Spleen (tissue), 11 donors: ENCODE measurements at regions not wholly inside any gene's neighbourhood (a gene's known extent, or its start where the extent isn't known, plus 50 kb on each side); places are given as distances from the start of the nearest gene placed in this dataset.

ENCODE experiments used
- DNase-seq: peaks from one replicate; pipeline ENCODE4 v3.0.0-alpha.2; 2020
- H3K27ac ChIP-seq, 8 donors: fragments of 200-600 bp; sonication (generic) in 7 of 8; 1 replicate in 4 of 8; 2 replicates in 4 of 8; pipeline versions ENCODE4 v1.5.0 to v1.8.0; 2016 to 2021; ENCODE audit warnings: inconsistent platforms in 4 of 8, mild to moderate bottlenecking in 4 of 8, moderate library complexity in 1 of 8
- H3K27me3 ChIP-seq, 7 donors: fragments of 200-600 bp; sonication (generic) in 6 of 7; replicated peaks in 1 of 7; 1 replicate in 4 of 7; 2 replicates in 3 of 7; pipeline versions ENCODE4 v1.5.0 to v1.8.0; 2016 to 2021; ENCODE audit warnings: inconsistent platforms in 3 of 7, mild to moderate bottlenecking in 1 of 7
- H3K36me3 ChIP-seq, 6 donors: fragments of 200-600 bp; sonication (generic) in 5 of 6; 1 replicate in 4 of 6; 2 replicates in 2 of 6; pipeline versions ENCODE4 v1.5.0 to v1.8.0; 2016 to 2021; ENCODE audit warnings: inconsistent platforms in 2 of 6
- H3K4me1 ChIP-seq, 6 donors: fragments of 200-600 bp; sonication (generic) in 5 of 6; 1 replicate in 3 of 6; 2 replicates in 3 of 6; pipeline versions ENCODE4 v1.5.0 to v1.8.0; 2016 to 2021; ENCODE audit warnings: inconsistent platforms in 3 of 6
- H3K4me3 ChIP-seq, 8 donors: fragments of 200-600 bp; sonication (generic) in 7 of 8; 1 replicate in 4 of 8; 2 replicates in 4 of 8; pipeline versions ENCODE4 v1.5.0 to v1.8.0; 2016 to 2021; ENCODE audit warnings: inconsistent platforms in 4 of 8, mild to moderate bottlenecking in 4 of 8, moderate library complexity in 2 of 8
- H3K9me3 ChIP-seq, 8 donors: fragments of 200-600 bp; sonication (generic) in 7 of 8; 1 replicate in 4 of 8; 2 replicates in 4 of 8; pipeline versions ENCODE4 v1.5.0 to v1.8.0; 2016 to 2021; ENCODE audit warnings: inconsistent platforms in 4 of 8
- POLR2A ChIP-seq, 3 donors: fragments of 450-650 bp; IDR thresholded peaks; one replicate each; pipeline ENCODE4 v1.5.1; 2017; ENCODE audit warnings: antibody characterized with exemption in 3 of 3, mild to moderate bottlenecking in 1 of 3
- POLR2AphosphoS5 ChIP-seq, 3 donors: sonication (generic); formaldehyde crosslinking; IDR thresholded peaks; one replicate each; pipeline ENCODE4 v1.5.1; 2017; ENCODE audit warnings: antibody characterized with exemption in 3 of 3
- WGBS, 5 donors: extraction: QIAGEN DNeasy Blood & Tissue Kit in 3 of 5; methylation state at CpG; one replicate each; pipeline versions ENCODE4 v1.1.5 to v1.1.7; 2013 to 2018; 5-methylcytosine and 5-hydroxymethylcytosine counted together
- intact Hi-C: fragments of 100-400 bp; cut with DNase I; formaldehyde crosslinking; loops from one replicate; pipeline ENCODE4 v1.15.0; 2023; ENCODE audit warnings: low total_unique reads
- TF ChIP-seq, protein P1 (sequence below), 11 experiments: fragments of 200-600 bp in 7 of 11; fragments of 450-650 bp in 4 of 11; sonication (generic) in 4 of 11; IDR thresholded peaks in 8 of 11; conservative IDR thresholded peaks in 3 of 11; 1 replicate in 7 of 11; 2 replicates in 4 of 11; pipeline versions ENCODE4 v1.4.0 to v1.8.0; 2016 to 2021; ENCODE audit warnings: antibody characterized with exemption in 11 of 11, inconsistent platforms in 4 of 11, mild to moderate bottlenecking in 1 of 11
- donor health status: healthy with polysubstance abuse.
- donor health status: DM: no; HTN: no; CAD: no; lungs with moderate emphysema.
- donor health status: DM: no; HTN: no; CAD: no.
- donor health status: Bipolar disorder and iron deficiency.
- donor health status: healthy.
- donor health status: DM: no; HTN: no; CAD: no.
- donor health status: DM: yes; HTN: yes; CAD: no.

DNA sequence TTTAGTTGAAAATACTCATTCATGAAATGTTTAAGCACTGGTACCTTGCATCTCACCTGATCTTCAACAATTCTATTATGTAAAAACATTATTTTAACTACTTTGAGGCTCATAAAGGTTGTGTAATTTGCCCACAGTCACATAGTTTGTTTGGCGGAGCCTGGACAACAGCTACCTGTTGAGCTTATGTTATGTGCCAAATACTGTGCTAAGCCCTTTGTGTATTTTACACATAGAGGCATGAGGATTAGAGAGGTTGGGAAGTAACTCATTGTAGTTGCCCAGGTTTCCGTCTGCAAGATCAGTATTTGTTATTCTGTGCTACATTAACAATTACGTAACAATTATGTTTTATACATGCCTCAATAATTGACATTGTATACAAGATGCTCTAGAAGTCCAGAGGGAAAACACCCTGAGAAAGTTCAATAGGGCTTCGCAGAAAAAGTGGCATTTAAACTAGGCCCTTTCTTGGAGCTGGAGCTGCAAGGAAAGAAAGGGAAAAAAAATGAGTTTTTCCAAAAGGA, 80.4 kb downstream of the BOLA3 start:
- Histone ChIP-seq H3K27ac (no peak overlapping the region), H3K4me1 (peaks cover 0 to 21% (median 4%) of the 10 kb centered on the region in 6 donors), H3K36me3 (peaks cover 0 to 26% (median 3%) of the 10 kb centered on the region in 6 donors), H3K4me3 (no peak overlapping the region), H3K27me3 (no peaks in the 10 kb centered on the region), H3K9me3 (no peaks in the 10 kb centered on the region)
- WGBS, 5 donors, result 94 to 97% (median 95%) methylated on average over 4 of the region's 4 CpGs
- intact Hi-C loops, result no loop called here
- DNase-seq, result no peak
- TF ChIP-seq, protein P1, sequence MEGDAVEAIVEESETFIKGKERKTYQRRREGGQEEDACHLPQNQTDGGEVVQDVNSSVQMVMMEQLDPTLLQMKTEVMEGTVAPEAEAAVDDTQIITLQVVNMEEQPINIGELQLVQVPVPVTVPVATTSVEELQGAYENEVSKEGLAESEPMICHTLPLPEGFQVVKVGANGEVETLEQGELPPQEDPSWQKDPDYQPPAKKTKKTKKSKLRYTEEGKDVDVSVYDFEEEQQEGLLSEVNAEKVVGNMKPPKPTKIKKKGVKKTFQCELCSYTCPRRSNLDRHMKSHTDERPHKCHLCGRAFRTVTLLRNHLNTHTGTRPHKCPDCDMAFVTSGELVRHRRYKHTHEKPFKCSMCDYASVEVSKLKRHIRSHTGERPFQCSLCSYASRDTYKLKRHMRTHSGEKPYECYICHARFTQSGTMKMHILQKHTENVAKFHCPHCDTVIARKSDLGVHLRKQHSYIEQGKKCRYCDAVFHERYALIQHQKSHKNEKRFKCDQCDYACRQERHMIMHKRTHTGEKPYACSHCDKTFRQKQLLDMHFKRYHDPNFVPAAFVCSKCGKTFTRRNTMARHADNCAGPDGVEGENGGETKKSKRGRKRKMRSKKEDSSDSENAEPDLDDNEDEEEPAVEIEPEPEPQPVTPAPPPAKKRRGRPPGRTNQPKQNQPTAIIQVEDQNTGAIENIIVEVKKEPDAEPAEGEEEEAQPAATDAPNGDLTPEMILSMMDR (IDR thresholded peaks at IDR 0.05 in 8 of 11, conservative IDR thresholded peaks at IDR 0.05 in 3 of 11), result no peak
- TF ChIP-seq POLR2A (IDR thresholded peaks at IDR 0.05), result no peak

- Histone ChIP-seq H3K27ac (peak overlapping the region in 2 of 8 donors; percentile 13 to 18), H3K27me3 (no peaks in the 10 kb centered on the region), H3K36me3 (peaks cover 0 to 41% (median 12%) of the 10 kb centered on the region in 6 donors), H3K9me3 (no peaks in the 10 kb centered on the region), H3K4me1 (peaks cover 0 to 40% (median 10%) of the 10 kb centered on the region in 6 donors), H3K4me3 (no peak overlapping the region)
- 55 to 93% (median 79%) methylated on average over 2 of the region's 2 CpGs for WGBS, 5 donors
- TF ChIP-seq, protein P1 (IDR thresholded peaks at IDR 0.05 in 8 of 11, conservative IDR thresholded peaks at IDR 0.05 in 3 of 11), result no peak
- TF ChIP-seq POLR2AphosphoS5 (IDR thresholded peaks at IDR 0.05) (no peak), POLR2A (IDR thresholded peaks at IDR 0.05) (no peak)
- DNase-seq, result no peak
- intact Hi-C loops, result no loop called here
Measured at GRCh38 chr2:74070991-74071390, 76.7 kb downstream of the BOLA3 start.

DNA sequence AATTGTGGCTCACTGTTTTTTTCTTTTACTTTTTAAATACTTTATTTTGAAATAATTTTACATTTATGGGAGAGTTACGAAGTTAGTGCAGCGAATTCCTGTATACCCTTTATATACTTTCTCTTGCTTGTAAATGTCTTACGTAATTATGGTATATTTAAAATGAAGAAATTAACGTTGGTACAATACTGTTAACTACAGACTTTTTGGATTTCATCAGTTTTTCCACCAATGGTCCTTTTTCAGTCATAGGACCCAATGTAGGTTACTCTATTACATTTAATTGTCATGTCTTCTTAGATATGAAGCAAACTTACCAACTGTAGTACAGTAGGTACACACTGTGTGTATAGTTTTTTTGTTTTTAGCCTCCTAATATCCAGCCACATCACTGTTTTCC, 76.3 kb downstream of the BOLA3 start:
- no peaks in the 10 kb centered on the region for H3K9me3 ChIP-seq
- peaks cover 0 to 46% (median 12%) of the 10 kb centered on the region in 6 donors for H3K36me3 ChIP-seq
- DNase-seq, result no peak
- TF ChIP-seq POLR2A (IDR thresholded peaks at IDR 0.05) (no peak), POLR2AphosphoS5 (IDR thresholded peaks at IDR 0.05) (no peak)
- TF ChIP-seq, protein P1 (IDR thresholded peaks at IDR 0.05 in 8 of 11, conservative IDR thresholded peaks at IDR 0.05 in 3 of 11), result no peak
- H3K4me1 ChIP-seq, result peaks cover 0 to 43% (median 10%) of the 10 kb centered on the region in 6 donors
- no peak overlapping the region for H3K4me3 ChIP-seq
- no peaks in the 10 kb centered on the region for H3K27me3 ChIP-seq
- 58 to 94% (median 71%) methylated on average over 4 of the region's 4 CpGs for WGBS, 5 donors
- H3K27ac ChIP-seq, result peak overlapping the region in 2 of 8 donors; percentile 13 to 18
- intact Hi-C loops, result no loop called here

GRCh38 chr2:74072565-74072964, 75.1 kb downstream of the BOLA3 start:
- WGBS, 5 donors, result 19 to 41% (median 31%) methylated on average over 1 of the region's 1 CpG

More at GRCh38 chr2:74072565-74072964, 75.1 kb downstream of the BOLA3 start:
- no peak for TF ChIP-seq POLR2A (IDR thresholded peaks at IDR 0.05)
- no peak for TF ChIP-seq POLR2AphosphoS5 (IDR thresholded peaks at IDR 0.05)
- TF ChIP-seq, protein P1 (IDR thresholded peaks at IDR 0.05 in 8 of 11, conservative IDR thresholded peaks at IDR 0.05 in 3 of 11), result no peak
- Histone ChIP-seq H3K27ac (peak overlapping the region in 2 of 8 donors; percentile 40 to 48), H3K36me3 (peaks cover 0 to 54% (median 12%) of the 10 kb centered on the region in 6 donors), H3K27me3 (no peaks in the 10 kb centered on the region), H3K9me3 (no peaks in the 10 kb centered on the region), H3K4me3 (no peak overlapping the region), H3K4me1 (peaks cover 0 to 46% (median 10%) of the 10 kb centered on the region in 6 donors)
- intact Hi-C loops, result no loop called here
- no peak for DNase-seq
